ENCODE measurements at regions not wholly inside any gene's neighbourhood (a gene's known extent, or its start where the extent isn't known, plus 50 kb on each side); places are given as distances from the start of the nearest gene placed in this dataset.

DNA sequence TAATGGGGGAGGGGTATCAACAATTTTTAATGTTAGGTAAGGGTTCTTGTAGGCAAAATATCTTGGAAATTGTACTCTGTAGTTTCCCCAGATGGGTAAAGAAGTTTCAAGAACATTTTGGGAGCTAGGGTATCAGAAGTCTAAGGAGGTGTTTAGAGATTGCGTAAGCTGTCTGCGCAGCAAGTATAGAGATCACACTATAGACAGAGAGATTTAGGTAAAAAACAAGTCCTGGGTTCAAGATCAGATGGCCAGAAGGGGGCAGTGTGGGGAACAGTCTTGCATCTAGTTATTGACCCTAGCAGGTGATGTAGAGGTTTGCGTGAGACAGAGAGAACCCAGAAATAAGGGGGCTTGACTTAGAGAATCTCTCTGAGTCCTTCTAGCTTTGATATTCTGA is 80.8 kb downstream of the S1PR1 start:
- no peak for DNase-seq

DNA sequence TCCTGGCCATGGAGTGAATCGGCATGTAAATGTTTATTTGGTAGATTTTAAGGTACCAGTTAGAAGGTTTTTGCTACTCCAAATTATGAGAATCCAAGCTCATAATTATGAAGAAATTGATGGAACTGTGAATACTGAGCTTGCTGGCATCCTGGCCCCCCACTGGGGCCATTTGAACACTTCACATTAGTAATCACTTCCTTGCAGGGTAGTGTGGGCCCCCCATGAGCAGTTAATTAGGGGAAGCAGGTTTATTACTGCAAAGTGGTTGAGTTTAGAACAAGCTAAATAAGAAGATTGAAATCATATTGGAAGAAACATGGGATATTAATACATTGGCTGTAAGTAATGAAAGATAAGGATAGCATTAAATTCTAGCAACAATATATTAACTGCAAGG is 86.7 kb downstream of the S1PR1 start:
- DNase-seq, result no peak

DNA sequence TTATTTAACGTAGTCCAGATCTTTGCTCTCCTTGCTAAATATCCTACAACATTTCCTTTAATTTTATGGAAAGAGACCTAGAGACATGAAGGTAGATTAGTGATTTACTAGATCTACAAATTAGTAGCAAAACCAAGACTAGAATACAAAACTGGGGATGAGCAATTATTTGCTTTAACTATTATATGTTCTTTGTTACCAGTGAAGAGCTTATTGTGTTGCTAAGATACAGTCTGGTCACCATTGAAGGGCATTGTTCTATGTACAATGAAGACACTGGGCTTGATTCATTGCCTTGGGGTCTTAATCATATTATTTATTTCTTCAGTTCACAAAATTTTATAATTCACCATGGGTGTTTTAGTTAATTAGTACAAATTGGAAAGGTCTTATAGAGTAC is 88.3 kb downstream of the S1PR1 start:
- no peak for DNase-seq

DNA sequence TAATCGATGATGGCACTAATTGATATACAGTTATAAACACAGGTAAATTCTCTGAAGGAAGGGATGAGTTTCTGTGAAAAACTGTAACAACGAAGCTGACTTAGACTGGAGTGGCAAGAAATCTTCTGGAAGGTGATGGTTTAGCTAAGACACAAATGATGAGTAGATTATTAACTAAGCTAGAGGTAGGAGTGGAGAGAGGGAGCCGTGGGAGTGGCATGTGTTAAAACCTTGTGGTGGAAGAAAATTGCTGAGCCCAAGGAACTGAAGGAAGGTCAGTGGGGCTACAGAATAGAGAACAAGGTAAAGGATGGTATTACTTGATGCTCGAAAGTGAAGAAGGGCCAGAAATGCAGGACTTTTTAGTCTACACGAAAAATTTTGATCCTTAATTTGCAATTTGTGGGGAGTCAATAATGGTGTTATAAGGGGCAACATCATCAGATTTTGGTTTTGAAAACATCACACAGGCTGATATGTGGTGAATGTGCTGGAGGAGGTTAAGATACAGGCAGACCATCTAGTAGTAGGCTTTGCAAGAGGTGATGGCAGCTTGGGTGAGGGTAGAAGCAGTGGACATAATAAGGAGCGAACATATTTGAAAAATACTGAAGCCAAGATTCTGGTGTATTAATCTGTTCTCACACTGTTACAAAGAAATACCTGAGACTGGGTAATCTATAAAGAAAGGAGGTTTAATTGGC is 93.8 kb downstream of the S1PR1 start:
- no peak for DNase-seq

DNA sequence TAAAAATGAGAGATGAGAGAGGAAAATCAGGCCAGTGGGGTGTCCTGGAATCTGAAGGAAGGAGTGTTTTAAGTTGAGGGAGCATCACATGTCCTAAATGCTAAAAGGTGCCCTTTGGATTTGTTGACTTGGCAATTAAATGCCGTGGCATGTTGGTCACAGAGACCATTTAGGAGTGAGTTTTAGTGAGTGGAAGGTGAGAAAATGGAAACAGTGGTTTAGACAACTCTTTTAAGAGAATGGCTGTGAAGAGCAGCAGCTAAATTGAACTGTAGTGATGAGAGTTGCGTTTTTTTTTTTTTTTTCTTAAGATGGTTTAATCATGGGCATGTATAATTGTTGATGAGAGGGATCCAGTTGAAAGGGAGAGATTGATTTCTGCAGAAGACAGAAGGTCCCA is 95.0 kb downstream of the S1PR1 start:
- DNase-seq, result no peak

DNA sequence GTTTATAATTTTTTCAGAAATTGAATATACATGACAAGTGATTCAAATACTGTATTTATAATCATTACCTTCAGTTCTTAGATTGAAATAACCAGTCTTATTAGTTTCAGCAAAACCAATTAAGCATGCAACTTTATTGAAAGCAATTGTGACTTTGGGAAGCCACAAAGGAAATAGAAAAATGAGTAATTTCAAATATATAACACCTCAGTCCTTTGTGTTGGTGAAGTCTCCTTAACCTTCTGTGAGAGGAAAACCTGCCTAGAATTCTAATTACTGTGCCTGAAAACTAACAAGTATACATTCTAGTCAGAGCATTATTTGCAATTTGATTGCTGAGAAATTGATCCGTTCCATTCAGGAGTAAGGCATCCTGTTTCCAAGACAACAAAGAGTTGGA is 95.8 kb downstream of the S1PR1 start:
- no peak for DNase-seq

DNA sequence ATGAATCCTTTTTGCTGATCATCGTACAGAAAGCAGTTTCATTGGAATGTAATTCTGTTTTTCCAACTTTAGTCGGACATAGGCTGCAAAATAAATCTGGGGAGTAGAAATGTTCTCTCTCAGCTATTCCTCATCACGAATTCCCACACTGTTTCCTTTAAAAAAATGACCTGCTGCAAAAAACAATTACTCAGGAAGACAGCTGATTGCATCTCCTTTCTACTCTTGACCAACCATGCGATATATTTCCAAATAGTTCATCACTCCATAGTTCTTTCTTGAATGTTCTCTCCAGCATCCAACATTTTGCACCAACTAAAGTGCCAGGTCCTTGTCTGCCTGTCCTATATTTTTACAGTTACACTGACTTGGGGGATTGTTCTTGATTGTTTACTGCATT is 96.4 kb downstream of the S1PR1 start:
- no peak for DNase-seq

DNA sequence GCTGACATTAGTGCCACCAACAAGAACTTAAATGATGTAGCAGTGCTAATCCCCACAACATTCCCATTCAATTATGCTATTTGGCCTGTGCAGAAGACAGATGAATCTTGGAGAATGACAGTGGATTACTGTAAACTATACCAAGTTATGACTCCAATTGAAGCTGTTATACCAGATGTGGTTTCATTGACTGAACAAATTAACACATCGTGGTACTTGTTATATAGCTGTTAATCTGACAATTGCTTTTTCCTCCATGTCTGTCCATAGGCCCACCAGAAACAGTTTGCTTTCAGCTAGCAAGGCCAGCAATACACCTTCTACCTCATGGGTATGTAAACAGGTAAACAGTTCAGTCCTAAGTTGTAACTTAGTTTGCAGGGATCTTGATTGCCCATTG is 101.1 kb downstream of the S1PR1 start:
- no peak for DNase-seq

DNA sequence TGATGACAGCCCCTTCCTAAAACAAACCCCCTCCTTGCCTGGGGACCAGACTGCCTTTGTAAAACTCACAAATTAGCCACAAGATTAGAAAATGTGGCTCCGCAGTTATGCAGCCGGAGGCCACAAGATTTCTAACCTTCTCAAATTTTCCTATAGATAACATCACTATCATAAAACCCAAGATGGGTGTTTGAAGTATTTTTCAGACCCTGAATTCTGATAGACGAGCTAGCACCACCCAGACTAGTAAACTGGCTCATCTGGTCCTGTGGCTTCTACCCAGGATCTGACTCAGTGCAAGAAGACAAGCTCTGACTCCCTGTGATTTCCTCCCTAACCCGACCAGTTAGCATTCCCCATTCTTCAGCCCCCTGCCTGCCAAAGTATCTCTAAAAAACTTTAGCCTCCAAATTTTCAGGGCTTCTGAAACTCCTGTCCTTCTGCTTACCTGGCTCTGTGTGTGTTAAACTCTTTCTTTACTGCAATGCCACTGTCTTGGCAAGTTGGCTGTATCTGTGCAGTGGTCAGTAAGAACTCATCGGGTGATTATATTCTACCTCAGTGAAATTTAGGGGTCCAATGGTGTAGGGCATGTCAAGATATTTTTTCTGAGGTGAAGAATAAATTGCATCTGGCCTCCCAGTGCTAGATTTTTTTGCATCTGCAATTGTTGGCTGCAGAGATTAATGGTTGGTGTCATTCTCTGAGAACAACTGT is 102.1 kb downstream of the S1PR1 start:
- DNase-seq, result no peak

DNA sequence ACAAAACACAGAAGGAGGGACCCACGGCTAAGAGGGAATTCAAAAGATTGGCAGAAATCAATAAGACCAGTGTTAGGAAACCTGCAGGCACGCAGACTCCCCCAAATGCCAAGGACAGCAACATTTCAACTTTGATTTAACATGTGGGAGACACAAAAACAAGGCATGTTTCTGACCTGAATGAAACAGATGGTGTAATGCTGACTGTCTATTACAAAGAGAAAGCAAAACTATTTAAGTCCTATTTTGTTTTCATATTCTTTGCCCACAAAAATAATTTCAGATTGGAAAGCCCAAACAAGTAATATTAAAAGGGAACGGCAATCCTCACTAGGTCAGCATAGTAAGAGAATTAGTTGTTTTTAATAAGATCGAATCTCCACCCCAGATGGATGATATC is 107.9 kb downstream of the S1PR1 start:
- no peak for DNase-seq

DNA sequence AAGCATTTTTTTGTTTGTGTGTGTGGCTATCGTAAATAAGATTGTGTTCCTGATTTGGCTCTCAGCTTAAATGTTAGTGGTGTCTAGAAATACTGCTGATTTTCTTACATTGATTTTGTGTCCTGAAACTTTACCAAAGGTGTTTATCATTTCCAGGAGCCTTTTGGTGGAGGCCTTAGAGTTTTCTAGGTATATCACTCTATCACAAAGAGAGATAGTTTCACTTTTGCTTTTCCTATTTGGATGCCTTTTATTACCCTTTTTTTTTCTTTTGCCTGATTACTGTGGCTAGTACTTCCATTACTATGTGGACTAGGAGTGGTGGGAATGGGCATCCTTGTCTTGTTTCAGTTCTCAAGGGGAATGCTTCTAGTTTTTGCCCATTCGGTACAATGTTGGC is 109.6 kb downstream of the S1PR1 start:
- DNase-seq, result no peak

DNA sequence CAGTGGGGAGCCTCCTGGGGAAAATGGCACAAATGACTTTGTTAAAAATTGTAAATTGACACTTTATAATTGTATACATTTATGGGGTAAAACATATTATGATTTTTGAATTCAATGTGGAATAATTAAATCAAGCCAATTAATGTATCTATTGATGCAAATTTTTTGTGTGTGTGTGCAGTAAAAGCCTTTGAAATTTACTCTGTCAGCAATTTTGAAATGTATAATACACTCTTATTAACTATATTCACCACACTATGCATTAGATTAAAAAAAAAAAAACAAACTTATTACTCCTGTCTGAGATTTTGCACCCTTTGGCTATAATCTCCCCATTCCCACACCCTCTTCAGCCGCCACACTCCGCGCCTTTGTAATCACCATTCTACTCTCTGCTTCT is 119.2 kb downstream of the S1PR1 start:
- DNase-seq, result no peak

DNA sequence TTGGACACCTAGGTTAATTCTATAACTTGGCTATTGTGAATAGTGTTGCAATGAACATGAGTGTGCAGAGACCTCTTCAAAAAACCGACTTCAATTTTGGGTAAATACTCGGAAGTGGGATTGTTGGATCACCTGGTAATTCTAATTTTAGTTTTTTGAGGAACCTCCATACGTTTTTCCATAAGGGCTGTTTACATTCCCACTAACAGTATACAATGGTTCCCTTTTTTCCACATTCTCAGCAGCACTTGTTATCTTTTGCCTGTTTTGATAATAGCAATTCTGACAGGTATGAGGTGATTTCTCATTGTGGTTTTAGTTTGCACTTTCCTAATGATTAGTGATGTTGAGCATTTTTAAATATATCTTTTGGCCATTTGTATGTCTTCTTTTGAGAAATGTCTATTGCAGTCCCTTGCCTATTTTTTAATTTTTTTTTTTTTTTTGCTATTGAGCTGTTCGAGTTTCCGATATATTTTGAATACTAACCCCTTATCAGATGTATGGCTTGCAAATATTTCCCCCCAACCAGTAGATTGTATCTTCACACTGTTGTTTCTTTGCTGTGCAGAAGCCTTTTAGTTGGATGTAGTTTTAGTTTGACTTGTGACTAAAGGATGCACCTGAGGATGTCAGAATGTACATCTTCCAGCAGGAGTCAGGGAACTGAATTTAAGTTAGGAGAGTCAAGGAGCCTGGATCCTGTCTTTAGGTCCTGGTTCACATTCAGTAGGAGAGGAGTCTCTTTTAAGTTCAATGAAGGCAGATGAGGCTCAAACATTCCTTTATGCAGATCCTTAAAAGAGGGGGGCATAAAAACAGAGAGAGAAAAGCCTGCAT is 120.0 kb downstream of the S1PR1 start:
- DNase-seq, result no peak

DNA sequence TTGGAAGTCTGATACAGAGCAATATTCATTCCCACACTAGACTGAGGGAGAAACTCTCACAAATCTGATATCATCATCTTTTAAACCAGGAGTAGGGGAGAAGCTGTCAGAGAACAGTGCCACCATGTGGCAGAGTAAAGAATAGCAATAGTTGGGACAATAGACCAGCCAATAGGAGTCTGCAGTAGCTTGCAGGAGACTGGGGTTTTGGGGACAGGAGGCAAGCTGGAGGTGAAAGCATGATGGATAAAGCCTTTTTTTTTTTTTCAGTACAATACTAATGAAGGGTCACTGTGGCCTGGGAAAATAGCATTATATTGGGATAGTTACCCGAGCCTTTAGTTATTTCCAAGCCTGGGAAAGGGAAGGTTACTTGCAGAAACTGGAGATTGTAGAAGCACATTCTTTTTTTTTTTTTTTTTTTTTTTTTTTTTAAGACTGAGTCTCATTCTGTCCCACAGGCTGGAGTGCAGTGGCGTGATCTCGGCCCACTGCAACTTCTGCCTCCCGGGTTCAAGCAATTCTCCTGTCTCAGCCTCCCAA is 120.7 kb downstream of the S1PR1 start:
- peak; percentile 23 for DNase-seq

DNA sequence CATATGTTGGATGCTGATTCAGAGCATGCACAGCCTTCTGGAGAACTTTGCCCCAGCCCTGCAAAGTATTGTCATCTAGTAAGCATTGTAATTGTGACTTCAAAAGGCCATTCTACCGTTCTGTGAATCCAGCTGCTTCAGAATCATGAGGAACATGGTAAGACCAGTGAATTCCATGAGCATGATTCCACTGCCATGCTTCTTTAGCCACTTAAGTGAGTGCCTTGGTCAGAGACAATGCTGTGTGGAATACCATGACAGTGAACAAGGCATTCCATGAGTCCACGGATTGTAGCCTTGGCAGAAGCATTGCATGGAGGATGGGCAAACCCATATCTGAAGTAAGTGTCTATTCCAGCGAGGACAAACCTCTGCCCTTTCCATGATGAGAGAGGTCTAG is 123.7 kb downstream of the S1PR1 start:
- no peak for DNase-seq

DNA sequence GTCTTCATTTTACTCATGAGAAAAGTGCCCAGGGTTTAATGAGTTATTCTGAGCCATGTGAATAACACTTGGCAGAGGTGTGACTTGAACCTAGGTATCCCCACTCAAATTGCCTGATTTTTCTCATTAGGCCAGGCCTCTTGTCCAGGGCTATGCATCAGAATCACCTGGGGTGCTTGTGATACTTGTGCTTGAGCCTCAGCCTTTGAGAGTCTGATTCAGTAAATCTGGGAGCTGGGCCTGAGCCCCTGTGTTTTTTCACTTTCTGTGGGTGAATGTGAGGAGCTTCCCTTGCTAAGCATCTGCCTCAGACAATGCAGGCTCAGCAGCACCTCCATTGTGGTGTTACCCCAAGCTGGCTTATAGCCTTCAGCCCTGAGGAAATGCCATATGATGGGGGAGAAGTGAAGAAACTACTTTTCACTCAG is 127.1 kb downstream of the S1PR1 start:
- no peak for DNase-seq

DNA sequence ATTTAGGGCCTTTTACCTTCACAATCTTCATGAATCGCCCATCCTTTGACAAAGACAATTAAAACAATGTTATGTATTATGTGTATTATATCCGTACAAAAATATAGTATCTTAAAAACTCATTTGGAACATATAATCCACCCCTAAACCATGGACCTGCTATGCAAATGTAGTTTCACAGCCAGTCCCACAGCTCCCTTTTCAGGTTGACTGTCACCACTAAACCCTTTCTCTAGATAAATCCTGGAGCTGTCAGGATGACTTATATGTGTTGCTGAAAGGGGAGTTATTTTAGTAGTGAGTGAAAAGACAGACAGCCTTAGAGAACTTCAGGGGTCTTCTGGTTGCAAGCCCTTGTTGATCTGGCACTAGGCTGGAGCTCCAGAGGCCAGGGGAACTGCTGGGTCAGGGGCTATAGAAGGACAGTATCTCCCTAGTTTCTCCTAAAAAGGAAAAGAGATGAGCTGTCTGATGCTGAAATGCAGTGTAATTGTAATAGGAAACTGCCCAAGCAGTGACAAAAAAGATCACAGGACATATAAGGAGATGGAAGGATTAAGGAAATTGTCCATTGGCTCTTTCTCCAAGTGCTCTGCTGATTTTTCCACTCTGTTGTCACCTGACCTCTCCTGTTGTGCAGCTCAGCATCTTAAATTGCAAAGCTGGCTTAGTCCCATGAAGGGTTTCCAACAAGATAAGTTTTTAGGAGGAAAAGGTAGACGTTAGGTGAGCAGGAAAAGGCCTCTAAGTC is 127.7 kb downstream of the S1PR1 start:
- no peak for DNase-seq

DNA sequence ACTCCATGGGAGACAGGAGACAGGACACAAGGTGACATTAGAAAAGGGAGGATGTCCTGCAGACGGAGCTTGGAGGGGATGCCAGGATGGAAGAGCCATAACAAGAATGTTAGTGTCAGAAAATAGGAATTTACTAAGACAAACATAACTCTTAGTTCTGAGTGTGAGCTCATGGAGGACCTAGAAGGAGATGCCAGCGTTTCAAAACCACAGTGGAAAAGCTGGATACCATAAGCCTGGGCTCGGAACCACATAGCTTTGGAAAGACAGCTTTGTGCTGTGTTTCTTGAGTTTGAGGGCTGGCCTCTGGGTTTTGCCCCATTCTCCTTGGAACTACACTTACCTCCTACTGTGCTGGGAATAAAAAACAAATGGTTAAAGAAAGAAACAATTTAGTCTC is 128.4 kb downstream of the S1PR1 start:
- DNase-seq, result no peak

DNA sequence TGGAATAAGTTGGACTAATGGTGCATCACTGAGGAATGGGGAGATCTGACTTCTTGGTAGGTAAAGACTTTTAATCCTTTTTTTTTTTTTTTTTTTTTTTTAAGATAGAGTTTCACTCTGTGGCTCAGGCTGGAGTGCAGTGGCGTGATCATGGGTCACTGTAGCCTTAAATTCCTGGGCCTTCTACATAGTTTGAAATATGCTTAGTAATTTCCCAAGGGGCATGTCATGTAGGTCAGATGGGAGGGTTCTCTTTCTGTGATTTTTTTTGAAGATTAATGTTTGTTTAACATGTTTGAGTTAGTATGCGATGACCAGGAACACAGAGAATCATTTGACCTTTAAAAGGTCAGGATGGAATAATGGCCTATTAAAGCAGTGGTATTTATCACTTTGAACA is 129.1 kb downstream of the S1PR1 start:
- no peak for DNase-seq

DNA sequence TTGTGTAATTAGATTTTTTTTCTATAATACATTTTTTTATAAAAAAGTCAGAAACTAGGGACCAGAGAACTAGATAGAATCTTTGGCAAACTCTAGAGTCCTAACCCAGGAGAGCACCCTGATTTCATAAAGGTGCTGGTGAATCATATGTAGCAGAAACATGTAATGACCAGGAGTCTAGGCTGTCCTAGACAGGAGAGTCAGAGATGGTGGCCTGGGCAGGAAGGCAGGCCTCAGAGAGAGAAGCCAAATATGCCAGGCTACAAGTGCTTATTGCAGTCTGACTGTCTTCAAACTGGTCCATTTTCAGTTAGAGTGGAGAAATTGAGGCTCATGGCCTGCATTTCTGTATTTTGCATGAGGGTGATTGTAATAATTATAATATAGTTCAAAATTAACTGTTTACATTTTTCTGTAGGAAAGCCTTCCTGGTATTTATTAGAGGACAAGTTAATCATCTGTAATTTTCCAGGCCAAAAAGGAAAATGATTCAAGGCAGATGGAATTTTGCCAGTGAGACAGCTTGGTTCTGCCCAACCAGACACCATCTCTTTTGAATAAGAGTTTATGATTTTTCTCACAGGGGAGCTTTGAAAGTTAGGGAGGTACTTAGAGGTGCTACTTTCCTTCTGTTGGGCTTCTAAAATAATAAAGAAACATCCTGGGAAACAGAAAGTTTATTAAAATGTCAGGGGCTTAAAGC is 129.8 kb downstream of the S1PR1 start:
- no peak for DNase-seq

DNA sequence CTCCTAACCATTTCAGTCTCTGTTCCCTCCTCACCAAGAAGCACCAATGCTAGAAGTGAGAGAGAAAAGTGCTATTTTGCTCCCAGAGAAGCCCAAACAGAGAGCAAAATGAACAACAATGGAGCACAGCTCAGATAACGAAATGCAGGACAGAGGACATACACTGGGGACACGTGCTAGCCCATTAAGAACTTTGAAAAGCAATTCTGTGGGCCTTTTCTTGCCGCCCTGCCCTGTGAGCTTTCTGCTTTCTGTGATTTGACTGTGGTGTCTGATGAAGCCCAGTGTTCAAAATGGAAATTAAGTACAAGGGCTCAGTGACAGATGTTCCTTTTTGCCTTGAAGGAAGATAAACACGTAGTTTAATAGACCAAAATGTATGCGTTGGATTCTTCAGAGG is 130.8 kb downstream of the S1PR1 start:
- DNase-seq, result no peak

DNA sequence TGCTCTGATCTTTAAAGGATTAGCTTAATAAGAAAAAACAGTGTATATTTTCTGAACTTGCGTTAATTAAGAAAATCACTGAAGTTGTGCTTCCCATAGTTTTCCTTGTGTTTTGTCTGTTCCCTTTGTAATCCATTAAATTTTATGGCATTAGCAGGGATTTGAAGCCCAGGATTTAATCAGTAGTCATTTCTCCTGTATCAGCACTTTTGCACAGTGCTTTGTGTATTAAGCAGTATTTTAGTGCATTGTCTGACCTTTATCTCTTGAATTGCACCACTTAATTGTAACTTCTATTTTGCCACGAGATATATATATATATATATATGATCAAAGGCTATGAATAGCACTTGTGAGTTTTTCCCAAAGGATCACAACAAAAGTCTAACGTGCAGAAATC is 133.7 kb downstream of the S1PR1 start:
- DNase-seq, result no peak
